Left lung (tissue), 4 donors: ENCODE measurements at regions not wholly inside any gene's neighbourhood (a gene's known extent, or its start where the extent isn't known, plus 50 kb on each side); places are given as distances from the start of the nearest gene placed in this dataset.

ENCODE experiments used
- ATAC-seq: fragments of 200-7000 bp; cut with Tn5 transposase; one replicate; pipeline ENCODE4 v1.9.1; 2020; ENCODE audit warnings: moderate library complexity
- DNase-seq, 4 donors: peaks; one replicate each; pipeline ENCODE4 v3.0.0-alpha.2; 2013 to 2020
- H3K27ac ChIP-seq, 2 donors: fragments of 200-600 bp; sonication (generic) in 1 of 2; one replicate each; pipeline versions ENCODE4 v1.5.0 to v1.8.0; 2020 to 2021
- H3K27me3 ChIP-seq, 2 donors: fragments of 200-600 bp; sonication (generic) in 1 of 2; one replicate each; pipeline versions ENCODE4 v1.5.0 to v1.8.0; 2020 to 2021
- H3K36me3 ChIP-seq, 2 donors: fragments of 200-600 bp; sonication (generic) in 1 of 2; one replicate each; pipeline versions ENCODE4 v1.5.0 to v1.8.0; 2020 to 2021
- H3K4me1 ChIP-seq, 2 donors: fragments of 200-600 bp; one replicate each; pipeline ENCODE4 v1.8.0; 2021
- H3K4me3 ChIP-seq, 2 donors: fragments of 200-600 bp; sonication (generic) in 1 of 2; one replicate each; pipeline versions ENCODE4 v1.5.0 to v1.8.0; 2020 to 2021; ENCODE audit warnings: mild to moderate bottlenecking in 1 of 2
- H3K9me3 ChIP-seq, 2 donors: fragments of 200-600 bp; sonication (generic) in 1 of 2; one replicate each; pipeline versions ENCODE4 v1.5.0 to v1.8.0; 2020 to 2021
- intact Hi-C, 2 donors: fragments of 100-400 bp; cut with DNase I; formaldehyde crosslinking; loops; one replicate each; pipeline versions ENCODE4 v1.11.2 to v1.14.2; 2022
- TF ChIP-seq, protein P1 (sequence below), 2 donors: fragments of 200-600 bp; sonication (generic) in 1 of 2; IDR thresholded peaks; one replicate each; pipeline versions ENCODE4 v1.5.0 to v1.8.0; 2021; ENCODE audit warnings: antibody characterized with exemption in 2 of 2
- donor health status: DM: no; HTN: yes; CAD: no.
- donor health status: DM: no; HTN: no; CAD: no.

- intact Hi-C loops = no loop called here
- Histone ChIP-seq H3K9me3 (peaks cover 0 to 13% of the 10 kb centered on the region in 2 donors), H3K4me3 (no peak overlapping the region), H3K27ac (no peak overlapping the region), H3K4me1 (no peaks in the 10 kb centered on the region), H3K36me3 (no peaks in the 10 kb centered on the region), H3K27me3 (peaks cover 0 to 18% of the 10 kb centered on the region in 2 donors)
- no peak for DNase-seq
- no peak for ATAC-seq
- TF ChIP-seq, protein P1, sequence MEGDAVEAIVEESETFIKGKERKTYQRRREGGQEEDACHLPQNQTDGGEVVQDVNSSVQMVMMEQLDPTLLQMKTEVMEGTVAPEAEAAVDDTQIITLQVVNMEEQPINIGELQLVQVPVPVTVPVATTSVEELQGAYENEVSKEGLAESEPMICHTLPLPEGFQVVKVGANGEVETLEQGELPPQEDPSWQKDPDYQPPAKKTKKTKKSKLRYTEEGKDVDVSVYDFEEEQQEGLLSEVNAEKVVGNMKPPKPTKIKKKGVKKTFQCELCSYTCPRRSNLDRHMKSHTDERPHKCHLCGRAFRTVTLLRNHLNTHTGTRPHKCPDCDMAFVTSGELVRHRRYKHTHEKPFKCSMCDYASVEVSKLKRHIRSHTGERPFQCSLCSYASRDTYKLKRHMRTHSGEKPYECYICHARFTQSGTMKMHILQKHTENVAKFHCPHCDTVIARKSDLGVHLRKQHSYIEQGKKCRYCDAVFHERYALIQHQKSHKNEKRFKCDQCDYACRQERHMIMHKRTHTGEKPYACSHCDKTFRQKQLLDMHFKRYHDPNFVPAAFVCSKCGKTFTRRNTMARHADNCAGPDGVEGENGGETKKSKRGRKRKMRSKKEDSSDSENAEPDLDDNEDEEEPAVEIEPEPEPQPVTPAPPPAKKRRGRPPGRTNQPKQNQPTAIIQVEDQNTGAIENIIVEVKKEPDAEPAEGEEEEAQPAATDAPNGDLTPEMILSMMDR (IDR thresholded peaks at IDR 0.05) = no peak
These were observed 118.9 kb upstream of the NECTIN1 start for GRCh38 chr11:119847853-119848252.

GRCh38 chr11:119846374-119846773 lies 117.4 kb upstream of the NECTIN1 start:
- intact Hi-C loops = no loop called here
- TF ChIP-seq, protein P1 (IDR thresholded peaks at IDR 0.05) = no peak
- no peak overlapping the region for H3K27ac ChIP-seq
- DNase-seq (no peak), ATAC-seq (no peak)
- H3K4me1 ChIP-seq = no peaks in the 10 kb centered on the region
- H3K9me3 ChIP-seq = peaks cover 0 to 13% of the 10 kb centered on the region in 2 donors
- peaks cover 0 to 18% of the 10 kb centered on the region in 2 donors for H3K27me3 ChIP-seq
- H3K4me3 ChIP-seq = no peak overlapping the region
- no peaks in the 10 kb centered on the region for H3K36me3 ChIP-seq

GRCh38 chr11:119845756-119846155 lies 116.8 kb upstream of the NECTIN1 start:
- H3K36me3 ChIP-seq = no peaks in the 10 kb centered on the region
- TF ChIP-seq, protein P1 (IDR thresholded peaks at IDR 0.05) = no peak
- ATAC-seq = no peak
- H3K27me3 ChIP-seq = peaks cover 0 to 18% of the 10 kb centered on the region in 2 donors
- no peaks in the 10 kb centered on the region for H3K4me1 ChIP-seq
- H3K9me3 ChIP-seq = peaks cover 0 to 13% of the 10 kb centered on the region in 2 donors
- no peak overlapping the region for H3K4me3 ChIP-seq
- DNase-seq = no peak
- intact Hi-C loops = no loop called here
- H3K27ac ChIP-seq = no peak overlapping the region

GRCh38 chr11:119845305-119845704 lies 116.3 kb upstream of the NECTIN1 start:
- no peak overlapping the region for H3K27ac ChIP-seq
- no peaks in the 10 kb centered on the region for H3K36me3 ChIP-seq
- ATAC-seq (no peak), DNase-seq (no peak)
- TF ChIP-seq, protein P1 (IDR thresholded peaks at IDR 0.05) = no peak
- no peak overlapping the region for H3K4me3 ChIP-seq
- H3K27me3 ChIP-seq = peaks cover 0 to 23% of the 10 kb centered on the region in 2 donors
- intact Hi-C loops = no loop called here
- H3K9me3 ChIP-seq = peaks cover 0 to 13% of the 10 kb centered on the region in 2 donors
- no peaks in the 10 kb centered on the region for H3K4me1 ChIP-seq

- TF ChIP-seq, protein P1 (IDR thresholded peaks at IDR 0.05) = no peak
- no peak overlapping the region for H3K4me3 ChIP-seq
- no peaks in the 10 kb centered on the region for H3K36me3 ChIP-seq
- DNase-seq = no peak
- H3K27me3 ChIP-seq = peaks cover 0 to 27% of the 10 kb centered on the region in 2 donors
- peaks cover 0 to 13% of the 10 kb centered on the region in 2 donors for H3K9me3 ChIP-seq
- intact Hi-C loops = no loop called here
- H3K27ac ChIP-seq = no peak overlapping the region
- no peaks in the 10 kb centered on the region for H3K4me1 ChIP-seq
- no peak for ATAC-seq
These were observed 115.8 kb upstream of the NECTIN1 start for GRCh38 chr11:119844808-119845207.
